OCI-LY3 (cell line): ENCODE measurements at regions not wholly inside any gene's neighbourhood (a gene's known extent, or its start where the extent isn't known, plus 50 kb on each side); places are given as distances from the start of the nearest gene placed in this dataset.

Experiments used
- H2AFZ ChIP-seq: fragments of 200-600, 300-600 bp; shearing (Covaris generic); 2 replicates; pipeline ENCODE4 v1.6.0; 2014; ENCODE audit warnings: antibody characterized with exemption, low read depth, low read length
- H3K27ac ChIP-seq: fragments of 200-600, 300-600 bp; sonication (generic); 2 replicates; pipeline ENCODE4 v1.5.1; 2014; ENCODE audit warnings: mild to moderate bottlenecking, low read length, moderate library complexity, mixed read lengths
- H3K27me3 ChIP-seq: fragments of 200-600, 300-600 bp; sonication (generic); 2 replicates; pipeline ENCODE4 v1.6.1; 2014; ENCODE audit warnings: low read depth, low read length, mixed read lengths
- H3K36me3 ChIP-seq: fragments of 200-600, 300-600 bp; sonication (generic); replicated peaks from 2 replicates; pipeline ENCODE3; 2014; ENCODE audit warnings: low read depth, low read length, mixed read lengths
- H3K4me1 ChIP-seq: fragments of 300-600, 200-600 bp; sonication (generic); 2 replicates; pipeline ENCODE4 v1.6.1; 2014; ENCODE audit warnings: low read length, mixed read lengths
- H3K4me2 ChIP-seq: fragments of 200-600, 300-600 bp; sonication (generic); 2 replicates; pipeline ENCODE4 v1.6.1; 2014; ENCODE audit warnings: low read length, mixed read lengths
- H3K4me3 ChIP-seq: fragments of 300-600, 200-600 bp; sonication (generic); 2 replicates; pipeline ENCODE4 v1.5.1; 2014; ENCODE audit warnings: antibody characterized with exemption, mild to moderate bottlenecking, low read length, moderate library complexity
- H3K79me2 ChIP-seq: fragments of 300-600, 200-600 bp; shearing (Covaris generic); 2 replicates; pipeline ENCODE4 v1.6.1; 2014; ENCODE audit warnings: mild to moderate bottlenecking, low read length, mixed read lengths
- H3K9ac ChIP-seq: fragments of 300-600, 200-600 bp; shearing (Covaris generic); 2 replicates; pipeline ENCODE4 v1.6.0; 2014; ENCODE audit warnings: mild to moderate bottlenecking, low read length, moderate library complexity
- H3K9me3 ChIP-seq: fragments of 200-600, 300-600 bp; shearing (Covaris generic); 2 replicates; pipeline ENCODE4 v1.6.1; 2014; ENCODE audit warnings: low read length, mixed read lengths; ENCODE audit not compliant: insufficient read depth
- H4K20me1 ChIP-seq: fragments of 200-600, 300-600 bp; sonication (generic); 2 replicates; pipeline ENCODE4 v1.6.1; 2016; ENCODE audit warnings: low read length, mixed read lengths; ENCODE audit not compliant: insufficient read depth
- EZH2phosphoT487 ChIP-seq: fragments of 200-600 bp; shearing (Covaris generic); IDR thresholded peaks from 2 replicates; pipeline ENCODE4 v1.6.1; 2018; ENCODE audit warnings: antibody characterized with exemption, mixed run types, low read depth
- TF ChIP-seq, protein P1 (sequence below): fragments of 200-600, 300-600 bp; sonication (generic); IDR thresholded peaks from 2 replicates; pipeline ENCODE4 v1.5.1; 2014; ENCODE audit warnings: antibody characterized with exemption, low read length, low read depth

DNA sequence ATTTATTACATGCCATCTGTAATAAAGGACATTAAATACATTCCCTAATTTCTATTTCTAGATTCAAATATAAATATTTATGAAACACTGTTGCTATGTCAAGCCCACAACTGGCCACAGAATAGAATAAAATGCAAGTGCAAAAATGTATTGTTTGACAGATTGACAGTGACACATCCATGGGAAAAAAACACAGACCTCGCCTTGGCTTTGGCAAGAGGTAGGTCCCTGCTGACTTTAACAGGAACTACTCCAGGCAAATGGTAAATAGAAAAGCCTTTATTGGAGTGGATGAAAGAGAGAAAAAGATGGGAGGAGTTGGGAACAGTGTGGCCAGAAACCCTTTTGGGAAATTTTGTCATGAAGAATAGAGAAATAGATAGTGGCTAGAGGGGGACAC, 622.9 kb downstream of the UTRN start:
- Histone ChIP-seq H3K27ac (no peak overlapping the region), H3K36me3 (no peaks in the 10 kb centered on the region), H4K20me1 (no peaks in the 10 kb centered on the region), H3K9ac (no peak overlapping the region), H3K4me3 (no peak overlapping the region), H3K4me1 (peaks cover 3% of the 10 kb centered on the region), H3K27me3 (no peaks in the 10 kb centered on the region), H2AFZ (no peak overlapping the region), H3K79me2 (no peaks in the 10 kb centered on the region), H3K9me3 (no peaks in the 10 kb centered on the region), H3K4me2 (no peak overlapping the region)
- TF ChIP-seq EZH2phosphoT487 = no peak
- TF ChIP-seq, protein P1, sequence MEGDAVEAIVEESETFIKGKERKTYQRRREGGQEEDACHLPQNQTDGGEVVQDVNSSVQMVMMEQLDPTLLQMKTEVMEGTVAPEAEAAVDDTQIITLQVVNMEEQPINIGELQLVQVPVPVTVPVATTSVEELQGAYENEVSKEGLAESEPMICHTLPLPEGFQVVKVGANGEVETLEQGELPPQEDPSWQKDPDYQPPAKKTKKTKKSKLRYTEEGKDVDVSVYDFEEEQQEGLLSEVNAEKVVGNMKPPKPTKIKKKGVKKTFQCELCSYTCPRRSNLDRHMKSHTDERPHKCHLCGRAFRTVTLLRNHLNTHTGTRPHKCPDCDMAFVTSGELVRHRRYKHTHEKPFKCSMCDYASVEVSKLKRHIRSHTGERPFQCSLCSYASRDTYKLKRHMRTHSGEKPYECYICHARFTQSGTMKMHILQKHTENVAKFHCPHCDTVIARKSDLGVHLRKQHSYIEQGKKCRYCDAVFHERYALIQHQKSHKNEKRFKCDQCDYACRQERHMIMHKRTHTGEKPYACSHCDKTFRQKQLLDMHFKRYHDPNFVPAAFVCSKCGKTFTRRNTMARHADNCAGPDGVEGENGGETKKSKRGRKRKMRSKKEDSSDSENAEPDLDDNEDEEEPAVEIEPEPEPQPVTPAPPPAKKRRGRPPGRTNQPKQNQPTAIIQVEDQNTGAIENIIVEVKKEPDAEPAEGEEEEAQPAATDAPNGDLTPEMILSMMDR = no peak

- Histone ChIP-seq H4K20me1 (no peaks in the 10 kb centered on the region), H3K36me3 (no peaks in the 10 kb centered on the region), H3K79me2 (no peaks in the 10 kb centered on the region), H3K27me3 (no peaks in the 10 kb centered on the region), H3K9ac (no peak overlapping the region), H3K4me1 (peaks cover 3% of the 10 kb centered on the region), H2AFZ (no peak overlapping the region), H3K4me2 (no peak overlapping the region), H3K4me3 (no peak overlapping the region), H3K27ac (no peak overlapping the region), H3K9me3 (no peaks in the 10 kb centered on the region)
- no peak for TF ChIP-seq EZH2phosphoT487
- TF ChIP-seq, protein P1 = no peak
These were observed 624.7 kb downstream of the UTRN start for GRCh38 chr6:144909753-144910285.

DNA sequence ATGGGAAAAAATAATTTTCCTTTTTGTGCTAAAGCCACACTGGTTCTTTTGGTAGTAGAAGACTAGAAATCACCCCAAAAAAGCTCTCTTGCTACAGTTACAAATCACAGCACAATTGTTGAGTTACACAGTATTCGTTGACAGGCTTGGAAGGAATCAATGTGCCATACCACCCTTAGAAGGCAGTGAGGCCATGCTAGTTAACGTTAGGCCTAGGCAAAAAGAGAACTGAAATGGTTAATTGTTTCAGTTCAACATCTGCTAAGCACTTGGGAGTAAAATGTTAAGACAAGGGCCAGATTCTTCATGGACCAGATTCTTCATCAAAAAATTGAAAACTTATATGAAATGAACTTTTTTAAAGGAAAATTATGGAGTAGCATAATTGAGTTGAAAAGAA, 626.2 kb downstream of the UTRN start:
- Histone ChIP-seq H3K79me2 (no peaks in the 10 kb centered on the region), H3K4me2 (no peak overlapping the region), H3K36me3 (no peaks in the 10 kb centered on the region), H4K20me1 (no peaks in the 10 kb centered on the region), H3K4me3 (no peak overlapping the region), H3K27me3 (no peaks in the 10 kb centered on the region), H3K9ac (no peak overlapping the region), H3K27ac (no peak overlapping the region), H3K4me1 (peaks cover 3% of the 10 kb centered on the region), H2AFZ (no peak overlapping the region), H3K9me3 (no peaks in the 10 kb centered on the region)
- TF ChIP-seq, protein P1 = no peak
- no peak for TF ChIP-seq EZH2phosphoT487

- H2AFZ ChIP-seq = no peak overlapping the region
- H3K36me3 ChIP-seq = no peaks in the 10 kb centered on the region
- H3K27me3 ChIP-seq = no peaks in the 10 kb centered on the region
- peaks cover 3% of the 10 kb centered on the region for H3K4me1 ChIP-seq
- no peaks in the 10 kb centered on the region for H4K20me1 ChIP-seq
- TF ChIP-seq EZH2phosphoT487 = no peak
- TF ChIP-seq, protein P1 = no peak
- no peak overlapping the region for H3K27ac ChIP-seq
- no peaks in the 10 kb centered on the region for H3K79me2 ChIP-seq
- H3K9me3 ChIP-seq = no peaks in the 10 kb centered on the region
- H3K4me2 ChIP-seq = no peak overlapping the region
- no peak overlapping the region for H3K9ac ChIP-seq
- no peak overlapping the region for H3K4me3 ChIP-seq
These were observed 627.3 kb downstream of the UTRN start for GRCh38 chr6:144912474-144912873.
